ENCODE measurements at regions not wholly inside any gene's neighbourhood (a gene's known extent, or its start where the extent isn't known, plus 50 kb on each side); places are given as distances from the start of the nearest gene placed in this dataset.
A peak's percentile ranks its signal among the peaks of the same experiment; 100 is the strongest.

DNA sequence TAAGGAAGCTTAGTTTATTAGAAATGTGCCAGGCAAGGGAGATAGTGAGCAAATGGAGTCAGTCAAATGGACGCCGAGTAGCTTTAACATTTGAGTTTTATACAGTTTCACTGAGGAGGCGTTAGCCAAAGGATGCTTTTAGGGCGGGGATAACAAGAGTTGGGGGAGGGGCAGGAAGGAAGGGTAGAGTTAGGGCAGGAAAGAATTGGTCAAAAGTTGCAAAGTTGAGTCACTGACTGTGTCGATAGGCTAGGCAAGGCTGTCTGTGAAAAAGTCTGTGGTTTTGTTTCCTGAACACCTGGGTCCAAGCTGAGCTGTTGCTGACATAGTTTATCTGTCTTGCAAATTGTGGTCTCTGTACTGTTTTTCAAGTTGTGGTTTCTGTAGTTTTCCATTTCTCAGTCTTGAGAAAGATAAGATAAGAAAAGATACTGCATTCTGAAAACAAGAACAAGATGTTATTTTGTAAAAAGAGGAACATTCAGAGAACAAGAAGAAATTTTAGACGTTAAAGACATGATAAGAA lies 62.6 kb upstream of the RESF1 start:
- H3K4me1 ChIP-seq (ENCODE audit: control insufficient read depth, extremely low read depth, insufficient read depth, low read length), result peaks cover 18% of the 10 kb centered on the region
- peak; percentile 34 for TF ChIP-seq JUN (IDR thresholded peaks at IDR 0.05; ENCODE audit: borderline replicate concordance, insufficient read depth, insufficient read length, low read depth)
- TF ChIP-seq EZH2 (IDR thresholded peaks at IDR 0.05; ENCODE audit: borderline replicate concordance, low read depth, low read length, severe bottlenecking), result no peak
- TF ChIP-seq FOS (IDR thresholded peaks at IDR 0.05; ENCODE audit: borderline replicate concordance, insufficient read depth, low read length), result peak; percentile 78
- TF ChIP-seq, protein P1, sequence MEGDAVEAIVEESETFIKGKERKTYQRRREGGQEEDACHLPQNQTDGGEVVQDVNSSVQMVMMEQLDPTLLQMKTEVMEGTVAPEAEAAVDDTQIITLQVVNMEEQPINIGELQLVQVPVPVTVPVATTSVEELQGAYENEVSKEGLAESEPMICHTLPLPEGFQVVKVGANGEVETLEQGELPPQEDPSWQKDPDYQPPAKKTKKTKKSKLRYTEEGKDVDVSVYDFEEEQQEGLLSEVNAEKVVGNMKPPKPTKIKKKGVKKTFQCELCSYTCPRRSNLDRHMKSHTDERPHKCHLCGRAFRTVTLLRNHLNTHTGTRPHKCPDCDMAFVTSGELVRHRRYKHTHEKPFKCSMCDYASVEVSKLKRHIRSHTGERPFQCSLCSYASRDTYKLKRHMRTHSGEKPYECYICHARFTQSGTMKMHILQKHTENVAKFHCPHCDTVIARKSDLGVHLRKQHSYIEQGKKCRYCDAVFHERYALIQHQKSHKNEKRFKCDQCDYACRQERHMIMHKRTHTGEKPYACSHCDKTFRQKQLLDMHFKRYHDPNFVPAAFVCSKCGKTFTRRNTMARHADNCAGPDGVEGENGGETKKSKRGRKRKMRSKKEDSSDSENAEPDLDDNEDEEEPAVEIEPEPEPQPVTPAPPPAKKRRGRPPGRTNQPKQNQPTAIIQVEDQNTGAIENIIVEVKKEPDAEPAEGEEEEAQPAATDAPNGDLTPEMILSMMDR (IDR thresholded peaks at IDR 0.05; ENCODE audit: extremely low read depth in 1 of 2, insufficient read depth in 1 of 2, low read depth in 1 of 2, low read length in 2 of 2), result no peak
- TF ChIP-seq POLR2AphosphoS5 (IDR thresholded peaks at IDR 0.05; ENCODE audit: insufficient read depth, low read depth, low read length), result peak; percentile 84
- TF ChIP-seq, protein P2, sequence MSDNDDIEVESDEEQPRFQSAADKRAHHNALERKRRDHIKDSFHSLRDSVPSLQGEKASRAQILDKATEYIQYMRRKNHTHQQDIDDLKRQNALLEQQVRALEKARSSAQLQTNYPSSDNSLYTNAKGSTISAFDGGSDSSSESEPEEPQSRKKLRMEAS (IDR thresholded peaks at IDR 0.05; ENCODE audit: insufficient read depth, insufficient read length), result no peak
- TF ChIP-seq GATA2 (IDR thresholded peaks at IDR 0.05; ENCODE audit: insufficient read depth, insufficient read length, low read depth, low read length), result peak; percentile 94
- TF ChIP-seq POLR2A (IDR thresholded peaks at IDR 0.05; ENCODE audit: low read depth, low read length), result no peak
- peak; percentile 96 for FAIRE-seq
- H3K27me3 ChIP-seq (ENCODE audit: control insufficient read depth in 2 of 2, insufficient read depth in 2 of 2, low read length in 2 of 2), result no peaks in the 10 kb centered on the region
- peak overlapping the region; percentile 74 for H3K27ac ChIP-seq (ENCODE audit: insufficient read depth, low read depth, low read length)
- BruUV-seq (replicated peaks), result no TSS peak
- dilution Hi-C loops (cut with MboI; ENCODE audit: extremely low pct_ligation_motif_present, low sequenced_read_pairs) (no loop called here), intact Hi-C loops (cut with micrococcal nuclease) (loop anchor here (1.0 kb wide), 5 partner anchors 21 to 164 kb away; partner anchors contain the start of gene RESF1)
- H3K9me3 ChIP-seq (replicated peaks; ENCODE audit: control insufficient read depth, insufficient read depth, low read length), result no peaks in the 10 kb centered on the region
- no peaks in the 10 kb centered on the region for H4K20me1 ChIP-seq (replicated peaks; ENCODE audit: control insufficient read depth, extremely low read depth, insufficient read depth, low read length)
- no peaks in the 10 kb centered on the region for H3K9me1 ChIP-seq (replicated peaks; ENCODE audit: control insufficient read depth, extremely low read depth, insufficient read depth, low read length)
- CTCF ChIA-PET, result interaction anchor here (0.6 to 2.5 kb wide), 7 partner anchors 16 to 916 kb away, joined by 3 to 8 read pairs (median 3); partner anchors contain the start of gene RESF1
- no peaks in the 10 kb centered on the region for H3K36me3 ChIP-seq (ENCODE audit: control insufficient read depth in 2 of 2, extremely low read depth in 1 of 2, insufficient read depth in 2 of 2, low read length in 2 of 2)
- H3K4me3 ChIP-seq (replicated peaks in 1 of 3; ENCODE audit: insufficient read depth in 1 of 3, low read depth in 1 of 3, low read length in 3 of 3), result peak overlapping the region in 1 of 3 experiments; percentile 30
- DNase-seq (ENCODE audit: low read depth, low spot score), result peak; percentile 91
- peak overlapping the region; percentile 60 for H3K4me2 ChIP-seq (ENCODE audit: insufficient read depth, low read length)
- H3K79me2 ChIP-seq (ENCODE audit: control insufficient read depth, insufficient read depth, low read length), result no peaks in the 10 kb centered on the region
- peak overlapping the region; percentile 55 for H3K9ac ChIP-seq (replicated peaks; ENCODE audit: extremely low read depth, insufficient read depth, low read length)
- peak overlapping the region; percentile 35 for H2AFZ ChIP-seq (ENCODE audit: low read depth, low read length)
- POLR2A ChIA-PET, result no interaction called here

All from endothelial cell of umbilical vein (primary cell).